WERI-Rb-1 (cell line): ENCODE measurements at regions not wholly inside any gene's neighbourhood (a gene's known extent, or its start where the extent isn't known, plus 50 kb on each side); places are given as distances from the start of the nearest gene placed in this dataset.

ENCODE experiments used
- DNase-seq: peaks from one replicate; pipeline ENCODE4 v3.0.0-alpha.2; 2020
- H3K27ac ChIP-seq: fragments of 250-450 bp; sonication (Bioruptor Pico); 2 replicates; pipeline ENCODE4 v1.5.1; 2020; ENCODE audit warnings: mild to moderate bottlenecking, moderate library complexity
- H3K27me3 ChIP-seq: fragments of 250-450 bp; sonication (Bioruptor Pico); 2 replicates; pipeline ENCODE4 v1.5.1; 2021; ENCODE audit warnings: mild to moderate bottlenecking, low read depth, moderate library complexity; ENCODE audit not compliant: insufficient read depth, severe bottlenecking
- H3K36me3 ChIP-seq: fragments of 250-450 bp; sonication (Bioruptor Pico); 2 replicates; pipeline ENCODE4 v1.5.1; 2020; ENCODE audit warnings: mild to moderate bottlenecking, moderate library complexity
- H3K4me3 ChIP-seq: 2 replicates; pipeline ENCODE4 v1.5.1; 2011; ENCODE audit warnings: low read depth, mild to moderate bottlenecking, control low read depth, low read length
- H3K9me3 ChIP-seq: fragments of 250-450 bp; sonication (Bioruptor Pico); 2 replicates; pipeline ENCODE4 v1.5.1; 2021; ENCODE audit warnings: mild to moderate bottlenecking, moderate library complexity; ENCODE audit not compliant: severe bottlenecking
- CTCF ChIP-seq: IDR thresholded peaks from 2 replicates; pipeline ENCODE4 v1.5.1; 2011; ENCODE audit warnings: low read depth, mild to moderate bottlenecking, control low read depth, inconsistent platforms, low read length

- DNase-seq, result no peak
- TF ChIP-seq CTCF, result no peak
- H3K9me3 ChIP-seq, result no peaks in the 10 kb centered on the region
- no peaks in the 10 kb centered on the region for H3K36me3 ChIP-seq
- no peak overlapping the region for H3K27ac ChIP-seq
- H3K4me3 ChIP-seq, result no peak overlapping the region
- H3K27me3 ChIP-seq, result no peaks in the 10 kb centered on the region
These were observed 377.0 kb downstream of the SEMA3D start for GRCh38 chr7:84809877-84810276.

- Histone ChIP-seq H3K27me3 (no peaks in the 10 kb centered on the region), H3K27ac (no peak overlapping the region), H3K4me3 (no peak overlapping the region), H3K9me3 (no peaks in the 10 kb centered on the region), H3K36me3 (no peaks in the 10 kb centered on the region)
- no peak for DNase-seq
- no peak for TF ChIP-seq CTCF
These were observed 382.9 kb downstream of the SEMA3D start for GRCh38 chr7:84803979-84804378.

GRCh38 chr7:84801396-84801795 is 385.5 kb downstream of the SEMA3D start:
- no peak for DNase-seq
- TF ChIP-seq CTCF, result no peak
- Histone ChIP-seq H3K36me3 (no peaks in the 10 kb centered on the region), H3K27me3 (no peaks in the 10 kb centered on the region), H3K9me3 (no peaks in the 10 kb centered on the region), H3K4me3 (no peak overlapping the region), H3K27ac (no peak overlapping the region)

GRCh38 chr7:84800846-84801245 is 386.0 kb downstream of the SEMA3D start:
- no peaks in the 10 kb centered on the region for H3K9me3 ChIP-seq

GRCh38 chr7:84799106-84799505 is 387.8 kb downstream of the SEMA3D start:
- Histone ChIP-seq H3K9me3 (no peaks in the 10 kb centered on the region), H3K27ac (no peak overlapping the region)
- TF ChIP-seq CTCF, result no peak

More at GRCh38 chr7:84800846-84801245, 386.0 kb downstream of the SEMA3D start:
- no peaks in the 10 kb centered on the region for H3K36me3 ChIP-seq
- H3K27ac ChIP-seq, result no peak overlapping the region
- H3K27me3 ChIP-seq, result no peaks in the 10 kb centered on the region
- TF ChIP-seq CTCF, result no peak
- no peak overlapping the region for H3K4me3 ChIP-seq
- no peak for DNase-seq

GRCh38 chr7:84792231-84792893 is 394.5 kb downstream of the SEMA3D start:
- Histone ChIP-seq H3K27ac (no peak overlapping the region), H3K27me3 (no peaks in the 10 kb centered on the region), H3K9me3 (no peaks in the 10 kb centered on the region), H3K4me3 (no peak overlapping the region), H3K36me3 (no peaks in the 10 kb centered on the region)
- TF ChIP-seq CTCF, result no peak
- no peak for DNase-seq

More at GRCh38 chr7:84799106-84799505, 387.8 kb downstream of the SEMA3D start:
- no peak for DNase-seq
- Histone ChIP-seq H3K36me3 (no peaks in the 10 kb centered on the region), H3K27me3 (no peaks in the 10 kb centered on the region), H3K4me3 (no peak overlapping the region)
